ENCODE measurements at regions not wholly inside any gene's neighbourhood (a gene's known extent, or its start where the extent isn't known, plus 50 kb on each side); places are given as distances from the start of the nearest gene placed in this dataset.

- DNase-seq: peak; percentile 34 to 38
These were observed 334.9 kb upstream of the JARID2 start for GRCh38 chr6:14910692-14911547.

- DNase-seq: no peak
These were observed 333.6 kb upstream of the JARID2 start for GRCh38 chr6:14912226-14912625.

- no peak for DNase-seq
These were observed 333.2 kb upstream of the JARID2 start for GRCh38 chr6:14912706-14913105.

GRCh38 chr6:14913931-14914330 is 331.9 kb upstream of the JARID2 start:
- DNase-seq: no peak

- DNase-seq: peak in 1 of 2 experiments; percentile 11
These were observed 329.7 kb upstream of the JARID2 start for GRCh38 chr6:14915888-14916832.

- DNase-seq: no peak
These were observed 328.6 kb upstream of the JARID2 start for GRCh38 chr6:14917109-14917910.

- no peak for DNase-seq
These were observed 327.5 kb upstream of the JARID2 start for GRCh38 chr6:14918200-14918907.

- no peak for DNase-seq
These were observed 326.7 kb upstream of the JARID2 start for GRCh38 chr6:14919038-14919670.

- no peak for DNase-seq
These were observed 325.6 kb upstream of the JARID2 start for GRCh38 chr6:14920276-14920675.

- no peak for DNase-seq
These were observed 324.7 kb upstream of the JARID2 start for GRCh38 chr6:14921170-14921569.

GRCh38 chr6:14921878-14922671 is 323.8 kb upstream of the JARID2 start:
- DNase-seq: no peak

GRCh38 chr6:14922706-14923460 is 323.0 kb upstream of the JARID2 start:
- DNase-seq: no peak

GRCh38 chr6:14924126-14925024 is 321.5 kb upstream of the JARID2 start:
- DNase-seq: no peak

- no peak for DNase-seq
These were observed 320.7 kb upstream of the JARID2 start for GRCh38 chr6:14925025-14925698.

GRCh38 chr6:14925699-14926026 is 320.2 kb upstream of the JARID2 start:
- no peak for DNase-seq

GRCh38 chr6:14927398-14927797 is 318.5 kb upstream of the JARID2 start:
- no peak for DNase-seq

GRCh38 chr6:14929291-14929690 is 316.6 kb upstream of the JARID2 start:
- DNase-seq: no peak

GRCh38 chr6:14930366-14930989 is 315.4 kb upstream of the JARID2 start:
- DNase-seq: no peak

All from activated T-cell treated with anti-CD3 and anti-CD28 coated beads, Interleukin-2, amount 50 U/mL, for 48 hours (primary cell).